Neural progenitor cell (in vitro differentiated cells): ENCODE measurements at regions not wholly inside any gene's neighbourhood (a gene's known extent, or its start where the extent isn't known, plus 50 kb on each side); places are given as distances from the start of the nearest gene placed in this dataset.

Source experiments
- CTCF ChIP-seq: fragments of 200-600 bp; sonication (generic); IDR thresholded peaks from 2 replicates; pipeline ENCODE4 v1.5.1; 2017; ENCODE audit warnings: antibody characterized with exemption, mild to moderate bottlenecking
- EZH2 ChIP-seq: fragments of 200-600 bp; sonication (generic); IDR thresholded peaks from 2 replicates; pipeline ENCODE4 v1.6.1; 2017; ENCODE audit warnings: antibody characterized with exemption, mild to moderate bottlenecking, moderate library complexity

- TF ChIP-seq CTCF (no peak), EZH2 (no peak)
These were observed 256.3 kb upstream of the KLF14 start for GRCh38 chr7:130990178-130990832.
